GM13977 (cell line): ENCODE measurements at regions not wholly inside any gene's neighbourhood (a gene's known extent, or its start where the extent isn't known, plus 50 kb on each side); places are given as distances from the start of the nearest gene placed in this dataset.

Experiments
- DNase-seq: peaks from one replicate; pipeline ENCODE4 v3.0.0; 2012; ENCODE audit warnings: low spot score
- CTCF ChIP-seq: IDR thresholded peaks from 2 replicates; pipeline ENCODE4 v1.5.1; 2012; ENCODE audit warnings: mild to moderate bottlenecking, control low read depth; ENCODE audit not compliant: insufficient read depth; ENCODE audit errors: extremely low read depth, missing control alignments
- in situ Hi-C: fragments of 300-500 bp; cut with MboI; formaldehyde crosslinking; loops from one replicate; pipeline ENCODE4 v1.12.0; 2022; ENCODE audit warnings: low sequenced_read_pairs, low pct_unique_long_range_greater_than_20kb, mixed read lengths, inconsistent platforms; ENCODE audit not compliant: unreplicated experiment

DNA sequence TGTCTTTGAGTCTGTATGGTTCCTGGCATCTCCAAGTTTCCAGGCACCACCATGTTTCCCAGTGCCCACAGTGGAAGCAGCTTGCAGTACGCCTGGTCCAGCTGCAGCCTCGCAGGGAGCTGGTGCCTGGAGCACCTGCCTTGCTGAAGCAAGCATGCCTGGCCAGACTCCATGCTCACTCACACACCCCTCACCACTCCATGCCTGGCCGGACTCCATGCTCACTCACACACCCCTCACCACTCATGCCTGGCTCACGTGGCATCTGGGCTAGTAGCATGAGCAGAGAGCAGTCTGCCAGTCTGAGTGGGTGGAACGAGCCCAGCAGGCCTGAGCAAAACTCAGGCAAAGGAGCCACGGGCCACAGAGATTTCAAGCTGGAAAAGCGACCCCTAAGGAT is 214.3 kb downstream of the TFAP2C start:
- in situ Hi-C loops = no loop called here
- DNase-seq = no peak
- TF ChIP-seq CTCF = no peak

DNA sequence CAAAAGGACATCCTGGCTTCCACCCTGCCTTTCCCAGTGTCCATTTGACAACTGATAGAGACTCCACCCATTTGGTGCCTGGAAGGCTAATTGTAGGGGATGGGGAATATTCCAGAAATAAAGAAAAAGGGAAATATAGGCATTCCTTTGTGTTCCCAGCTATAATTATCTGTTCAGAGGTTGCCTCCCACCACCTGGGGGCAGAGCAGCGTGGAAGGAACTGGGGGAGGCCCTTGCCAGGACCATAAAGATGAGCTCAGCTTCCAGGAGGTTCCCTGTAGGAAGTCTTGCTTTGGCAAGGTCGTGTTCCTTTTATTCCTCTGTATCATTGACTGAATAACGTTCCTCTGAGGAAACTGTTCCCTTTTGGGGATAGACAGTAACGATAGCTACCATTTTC is 214.7 kb downstream of the TFAP2C start:
- in situ Hi-C loops = no loop called here
- DNase-seq = no peak

GRCh38 chr20:56845546-56846086 is 216.5 kb downstream of the TFAP2C start:
- TF ChIP-seq CTCF = no peak
- in situ Hi-C loops = no loop called here
- DNase-seq = no peak

More for the DNA sequence above, 214.7 kb downstream of the TFAP2C start:
- no peak for TF ChIP-seq CTCF

GRCh38 chr20:56848561-56848960 is 219.5 kb downstream of the TFAP2C start:
- DNase-seq = no peak
- in situ Hi-C loops = no loop called here
- no peak for TF ChIP-seq CTCF

DNA sequence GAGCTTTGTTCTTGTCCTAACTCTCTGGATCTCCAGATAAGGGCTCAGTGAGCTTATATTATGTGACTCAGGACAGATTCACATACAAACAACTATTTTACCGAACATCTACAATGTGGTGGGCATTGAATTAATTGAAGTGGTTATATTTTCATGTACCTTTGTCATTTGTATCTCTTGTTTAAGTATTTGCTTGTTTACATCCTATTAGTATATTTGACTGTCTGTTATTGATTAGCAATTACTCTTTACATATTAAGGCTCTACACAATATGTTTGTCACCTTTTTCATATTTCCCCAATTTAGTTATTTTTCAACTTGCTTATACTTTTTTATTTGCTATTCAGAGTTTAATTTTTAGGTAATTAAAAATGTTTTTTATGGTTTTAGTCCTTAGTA is 222.4 kb downstream of the TFAP2C start:
- in situ Hi-C loops = no loop called here
- no peak for DNase-seq
- TF ChIP-seq CTCF = no peak

DNA sequence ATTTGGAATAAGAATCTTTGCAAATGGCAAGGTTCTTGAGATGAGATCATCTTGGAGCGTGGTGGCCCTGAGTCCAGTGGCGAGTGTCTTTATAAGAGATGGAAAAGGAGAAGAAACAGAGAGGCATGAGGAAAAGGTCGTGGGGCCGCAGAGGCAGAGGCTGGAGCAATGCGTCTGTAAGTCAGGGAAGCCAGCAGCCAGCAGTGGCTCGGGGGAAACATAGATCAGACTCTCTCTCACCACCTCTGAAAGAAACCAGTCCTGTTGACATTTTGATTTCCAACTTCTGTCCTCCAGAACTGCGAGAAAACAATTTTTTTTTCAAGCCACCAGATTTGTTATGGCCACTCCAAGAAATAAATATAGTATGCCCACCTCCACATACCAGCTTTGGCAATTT is 226.6 kb downstream of the TFAP2C start:
- in situ Hi-C loops = no loop called here
- no peak for DNase-seq
- no peak for TF ChIP-seq CTCF

DNA sequence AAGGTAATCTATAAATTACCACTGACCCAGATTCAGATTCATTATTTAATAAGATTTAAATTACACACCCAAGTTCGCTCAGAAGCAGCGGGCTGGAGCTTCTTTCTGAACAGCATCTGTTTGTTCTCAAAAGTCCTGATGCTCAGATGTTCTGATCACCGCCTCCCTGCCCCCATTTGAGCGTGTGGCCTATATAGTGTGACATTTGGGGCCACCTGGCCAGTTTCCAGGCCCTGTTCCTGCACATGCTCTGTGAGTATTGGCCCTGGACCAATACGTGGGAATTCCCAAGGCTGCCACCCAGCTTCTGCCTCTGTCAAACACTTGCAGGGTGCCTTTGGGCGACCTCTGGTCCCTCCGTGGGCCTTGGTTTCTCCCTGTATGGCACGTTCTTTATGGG is 228.8 kb downstream of the TFAP2C start:
- no peak for DNase-seq
- no peak for TF ChIP-seq CTCF
- in situ Hi-C loops = no loop called here
